Endodermal cell (in vitro differentiated cells): ENCODE measurements at regions not wholly inside any gene's neighbourhood (a gene's known extent, or its start where the extent isn't known, plus 50 kb on each side); places are given as distances from the start of the nearest gene placed in this dataset.

Source experiments
- DNase-seq: peaks from one replicate; pipeline ENCODE4 v3.0.0-alpha.2; 2017
- H3K27ac ChIP-seq: 2 replicates; pipeline ENCODE4 v1.5.1; 2013; ENCODE audit warnings: mild to moderate bottlenecking, low read depth, low read length, moderate library complexity
- H3K27me3 ChIP-seq: 2 replicates; pipeline ENCODE4 v1.6.1; 2013; ENCODE audit warnings: mild to moderate bottlenecking, low read length, moderate library complexity; ENCODE audit not compliant: insufficient read depth, control insufficient read depth, poor library complexity, severe bottlenecking
- H3K36me3 ChIP-seq: 2 replicates; pipeline ENCODE4 v1.7.0; 2013; ENCODE audit warnings: mild to moderate bottlenecking, low read length, moderate library complexity; ENCODE audit not compliant: control insufficient read depth, insufficient read depth
- H3K4me1 ChIP-seq: one replicate; pipeline ENCODE4 v1.7.0; 2013; ENCODE audit warnings: low read length; ENCODE audit not compliant: control insufficient read depth, insufficient read depth
- H3K4me3 ChIP-seq: 2 replicates; pipeline ENCODE4 v1.5.1; 2013; ENCODE audit warnings: mild to moderate bottlenecking, low read length, moderate library complexity
- H3K9ac ChIP-seq: 2 replicates; pipeline ENCODE4 v1.6.1; 2013; ENCODE audit warnings: mild to moderate bottlenecking, low read length, moderate library complexity; ENCODE audit not compliant: poor library complexity, severe bottlenecking; ENCODE audit errors: extremely low read depth
- H3K9me3 ChIP-seq: 2 replicates; pipeline ENCODE4 v1.6.1; 2013; ENCODE audit warnings: mild to moderate bottlenecking, low read length, moderate library complexity; ENCODE audit not compliant: control insufficient read depth
- H3K27ac Mint-ChIP-seq: 2 replicates; pipeline ENCODE4 v1.8.0; 2020; ENCODE audit warnings: mixed read lengths
- H3K27me3 Mint-ChIP-seq: 2 replicates; pipeline ENCODE4 v1.8.0; 2021; ENCODE audit warnings: mild to moderate bottlenecking, mixed read lengths; ENCODE audit not compliant: insufficient read depth
- H3K36me3 Mint-ChIP-seq: 2 replicates; pipeline ENCODE4 v1.8.0; 2020; ENCODE audit warnings: low read depth, mixed read lengths
- H3K4me1 Mint-ChIP-seq: 2 replicates; pipeline ENCODE4 v1.8.0; 2020; ENCODE audit warnings: mixed read lengths
- H3K4me3 Mint-ChIP-seq: 2 replicates; pipeline ENCODE4 v1.8.0; 2020; ENCODE audit warnings: mild to moderate bottlenecking, moderate library complexity, mixed read lengths
- H3K9me3 Mint-ChIP-seq: 2 replicates; pipeline ENCODE4 v1.8.0; 2020; ENCODE audit warnings: mild to moderate bottlenecking, mixed read lengths
- CTCF ChIP-seq: fragments of 200-600 bp; sonication (generic); conservative IDR thresholded peaks from 2 replicates; pipeline ENCODE4 v1.5.0; 2021; ENCODE audit warnings: antibody characterized with exemption, mild to moderate bottlenecking
- WGBS, 2 experiments: methylation state at CpG; one replicate each; pipeline versions ENCODE4 v1.1.5 to v1.1.7; 2013; ENCODE audit warnings: missing lambda C conversion rate in 2 of 2, mixed read lengths in 1 of 2; ENCODE audit not compliant: insufficient coverage in 1 of 2, insufficient read length in 1 of 2; 5-methylcytosine and 5-hydroxymethylcytosine counted together

- no peak overlapping the region for H3K27ac Mint-ChIP-seq
- Histone ChIP-seq H3K9me3 (no peaks in the 10 kb centered on the region), H3K27me3 (no peaks in the 10 kb centered on the region), H3K27ac (no peak overlapping the region), H3K4me1 (peaks cover 4% of the 10 kb centered on the region), H3K36me3 (no peaks in the 10 kb centered on the region), H3K4me3 (no peak overlapping the region), H3K9ac (no peak overlapping the region)
- no peak for DNase-seq
- H3K36me3 Mint-ChIP-seq: no peaks in the 10 kb centered on the region
- TF ChIP-seq CTCF: no peak
- peaks cover 23% of the 10 kb centered on the region for H3K4me1 Mint-ChIP-seq
- no peaks in the 10 kb centered on the region for H3K27me3 Mint-ChIP-seq
- no peak overlapping the region for H3K4me3 Mint-ChIP-seq
- 65% methylated on average over 1 of the region's 1 CpG; no CpG with 5 or more reads in 1 of the 2 experiments for WGBS, 2 experiments
- no peaks in the 10 kb centered on the region for H3K9me3 Mint-ChIP-seq
Measured at GRCh38 chr20:6674831-6675230, 92.7 kb upstream of the BMP2 start.

- H3K27me3 ChIP-seq: no peaks in the 10 kb centered on the region
- H3K27ac Mint-ChIP-seq: no peak overlapping the region
- TF ChIP-seq CTCF: no peak
- H3K4me1 Mint-ChIP-seq: peaks cover 7% of the 10 kb centered on the region
- DNase-seq: no peak
- H3K4me3 ChIP-seq: no peak overlapping the region
- no peaks in the 10 kb centered on the region for H3K9me3 Mint-ChIP-seq
- no peaks in the 10 kb centered on the region for H3K36me3 Mint-ChIP-seq
- no peak overlapping the region for H3K27ac ChIP-seq
- H3K9me3 ChIP-seq: no peaks in the 10 kb centered on the region
- no peak overlapping the region for H3K9ac ChIP-seq
- H3K4me3 Mint-ChIP-seq: no peak overlapping the region
- no peaks in the 10 kb centered on the region for H3K4me1 ChIP-seq
- H3K36me3 ChIP-seq: no peaks in the 10 kb centered on the region
- WGBS, 2 experiments: 90 to 98% methylated on average over 2 to 3 of the region's 3 CpGs
- H3K27me3 Mint-ChIP-seq: no peaks in the 10 kb centered on the region
Measured at GRCh38 chr20:6673071-6673470, 94.4 kb upstream of the BMP2 start.

GRCh38 chr20:6671829-6672228, 95.7 kb upstream of the BMP2 start:
- no peak for TF ChIP-seq CTCF
- Histone ChIP-seq H3K4me1 (no peaks in the 10 kb centered on the region), H3K36me3 (no peaks in the 10 kb centered on the region), H3K9me3 (no peaks in the 10 kb centered on the region), H3K27me3 (no peaks in the 10 kb centered on the region), H3K4me3 (no peak overlapping the region), H3K9ac (no peak overlapping the region), H3K27ac (no peak overlapping the region)
- WGBS, 2 experiments: 94 to 100% methylated on average over 3 of the region's 3 CpGs
- Mint-ChIP-seq H3K4me3 (no peak overlapping the region), H3K4me1 (peaks cover 11% of the 10 kb centered on the region), H3K27ac (no peak overlapping the region), H3K9me3 (no peaks in the 10 kb centered on the region), H3K36me3 (no peaks in the 10 kb centered on the region), H3K27me3 (no peaks in the 10 kb centered on the region)
- DNase-seq: no peak
